Liver (tissue), 8 donors: ENCODE measurements at regions not wholly inside any gene's neighbourhood (a gene's known extent, or its start where the extent isn't known, plus 50 kb on each side); places are given as distances from the start of the nearest gene placed in this dataset.

Experiments used
- DNase-seq: peaks from one replicate; pipeline ENCODE4 v3.0.0-alpha.2; 2017; ENCODE audit warnings: low spot score
- H3K27ac ChIP-seq, 2 donors: one replicate each; pipeline ENCODE4 v1.7.0; 2013; ENCODE audit warnings: inconsistent platforms in 2 of 2, low read length in 2 of 2, control low read depth in 1 of 2, low read depth in 1 of 2, mild to moderate bottlenecking in 1 of 2
- H3K27me3 ChIP-seq, 4 donors: one replicate each; pipeline versions ENCODE4 v1.6.1 to v1.7.0; 2013; ENCODE audit warnings: low read length in 3 of 4, inconsistent platforms in 1 of 4, mild to moderate bottlenecking in 1 of 4, moderate library complexity in 1 of 4; ENCODE audit not compliant: control insufficient read depth in 4 of 4, insufficient read depth in 4 of 4
- H3K36me3 ChIP-seq, 4 donors: one replicate each; pipeline versions ENCODE4 v1.6.1 to v1.7.0; 2013; ENCODE audit warnings: low read length in 3 of 4, mild to moderate bottlenecking in 3 of 4, low read depth in 1 of 4, moderate library complexity in 1 of 4; ENCODE audit not compliant: control insufficient read depth in 4 of 4, insufficient read depth in 3 of 4
- H3K4me1 ChIP-seq, 4 donors: one replicate each; pipeline versions ENCODE4 v1.6.1 to v1.7.0; 2013; ENCODE audit warnings: low read length in 3 of 4, mild to moderate bottlenecking in 3 of 4, moderate library complexity in 1 of 4; ENCODE audit not compliant: control insufficient read depth in 4 of 4, insufficient read depth in 4 of 4
- H3K4me3 ChIP-seq, 3 donors: one replicate each; pipeline versions ENCODE4 v1.6.1 to v1.7.0; 2013; ENCODE audit warnings: low read length in 3 of 3, control low read depth in 1 of 3, low read depth in 1 of 3, mild to moderate bottlenecking in 1 of 3
- H3K9ac ChIP-seq, 2 donors: one replicate each; pipeline ENCODE4 v1.7.0; 2013; ENCODE audit warnings: low read length in 2 of 2, mild to moderate bottlenecking in 2 of 2, moderate library complexity in 2 of 2, control low read depth in 1 of 2, low read depth in 1 of 2
- H3K9me3 ChIP-seq, 4 donors: one replicate each; pipeline versions ENCODE4 v1.6.1 to v1.7.0; 2013; ENCODE audit warnings: low read length in 3 of 4; ENCODE audit not compliant: control insufficient read depth in 4 of 4
- ATF3 ChIP-seq: IDR thresholded peaks from 2 replicates; pipeline ENCODE4 v1.6.1; 2016; ENCODE audit warnings: antibody characterized with exemption
- CTCF ChIP-seq: fragments of 150-350 bp; IDR thresholded peaks from 2 replicates; pipeline ENCODE4 v1.5.1; 2017; ENCODE audit warnings: improper control_type of control experiment, low read depth, low read length; ENCODE audit not compliant: missing input control
- EGR1 ChIP-seq, 2 donors: IDR thresholded peaks; 2 replicates each; pipeline ENCODE4 v1.6.1; 2016 to 2018; ENCODE audit warnings: antibody characterized with exemption in 2 of 2, low read depth in 2 of 2
- FOXA1 ChIP-seq: IDR thresholded peaks from 2 replicates; pipeline ENCODE4 v1.6.1; 2016; ENCODE audit warnings: antibody characterized with exemption
- FOXA2 ChIP-seq: IDR thresholded peaks from 2 replicates; pipeline ENCODE4 v1.6.1; 2016; ENCODE audit warnings: antibody characterized with exemption
- GABPA ChIP-seq, 2 donors: IDR thresholded peaks in 1 of 2; conservative IDR thresholded peaks in 1 of 2; 2 replicates each; pipeline ENCODE4 v1.6.1; 2016; ENCODE audit warnings: antibody characterized with exemption in 2 of 2, mild to moderate bottlenecking in 1 of 2, moderate library complexity in 1 of 2
- HNF4A ChIP-seq, 2 donors: conservative IDR thresholded peaks; 2 replicates each; pipeline ENCODE4 v1.6.1; 2016; ENCODE audit warnings: antibody characterized with exemption in 2 of 2, mild to moderate bottlenecking in 2 of 2
- HNF4G ChIP-seq: IDR thresholded peaks from 2 replicates; pipeline ENCODE4 v1.6.1; 2016; ENCODE audit warnings: antibody characterized with exemption
- JUND ChIP-seq, 2 donors: IDR thresholded peaks; 2 replicates each; pipeline ENCODE4 v1.6.1; 2016; ENCODE audit warnings: antibody characterized with exemption in 2 of 2
- NR2F2 ChIP-seq: IDR thresholded peaks from 2 replicates; pipeline ENCODE4 v1.6.1; 2016; ENCODE audit warnings: antibody characterized with exemption
- RAD21 ChIP-seq, 2 donors: IDR thresholded peaks; 2 replicates each; pipeline ENCODE4 v1.6.1; 2016; ENCODE audit warnings: antibody characterized with exemption in 2 of 2, mild to moderate bottlenecking in 2 of 2
- SP1 ChIP-seq: IDR thresholded peaks from 2 replicates; pipeline ENCODE4 v1.6.1; 2018; ENCODE audit warnings: antibody characterized with exemption, mild to moderate bottlenecking
- TAF1 ChIP-seq: conservative IDR thresholded peaks from 2 replicates; pipeline ENCODE4 v1.6.1; 2016; ENCODE audit warnings: antibody characterized with exemption, mild to moderate bottlenecking
- WGBS: extraction: QIAGEN DNeasy Blood & Tissue Kit; methylation state at CpG from one replicate; pipeline ENCODE4 v1.1.7; 2013; 5-methylcytosine and 5-hydroxymethylcytosine counted together
- TF ChIP-seq, protein P1 (sequence below): IDR thresholded peaks from 2 replicates; pipeline ENCODE4 v1.6.1; 2016; ENCODE audit warnings: antibody characterized with exemption
- donor health status: healthy.
- donor health status: healthy.
- donor health status: healthy.
- donor health status: healthy.
- donor health status: healthy.

DNA sequence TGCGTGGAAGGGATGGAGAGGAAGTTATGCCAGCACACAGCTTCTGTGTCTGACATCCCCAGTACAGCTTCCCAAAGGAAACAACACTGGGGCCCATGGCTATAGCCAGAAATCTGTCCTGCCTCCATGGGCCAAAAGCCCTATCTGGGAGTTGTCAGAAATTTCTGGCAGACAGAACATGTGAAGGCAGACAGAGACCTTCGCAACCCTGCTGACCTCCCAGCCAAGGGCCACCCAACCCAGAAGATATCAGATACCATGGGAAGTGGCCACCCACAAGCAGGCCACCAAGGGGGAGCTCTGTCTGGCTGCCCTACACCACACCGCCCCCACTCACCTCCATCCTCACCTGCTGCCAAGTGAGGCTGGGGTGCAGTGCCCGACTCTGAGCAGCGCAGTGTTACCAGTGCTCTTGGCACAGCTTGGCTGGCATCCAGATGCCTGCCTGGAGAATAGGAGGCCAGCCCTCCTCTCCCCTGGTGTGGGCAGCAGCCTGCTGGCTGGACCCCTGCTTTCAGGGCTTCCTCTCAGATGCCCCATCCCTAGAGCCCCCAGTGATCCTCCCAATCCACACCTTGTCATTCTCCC, 61.6 kb upstream of the NEURL1B start:
- Histone ChIP-seq H3K9me3 (no peaks in the 10 kb centered on the region), H3K4me3 (no peak overlapping the region), H3K27ac (no peak overlapping the region), H3K36me3 (no peaks in the 10 kb centered on the region), H3K4me1 (peaks cover 0 to 3% (median 1%) of the 10 kb centered on the region in 4 donors), H3K27me3 (no peaks in the 10 kb centered on the region), H3K9ac (no peak overlapping the region)
- WGBS: 88% methylated on average over 5 of the region's 5 CpGs
- TF ChIP-seq SP1 (no peak), NR2F2 (peak; percentile 93)
- DNase-seq: no peak

DNA sequence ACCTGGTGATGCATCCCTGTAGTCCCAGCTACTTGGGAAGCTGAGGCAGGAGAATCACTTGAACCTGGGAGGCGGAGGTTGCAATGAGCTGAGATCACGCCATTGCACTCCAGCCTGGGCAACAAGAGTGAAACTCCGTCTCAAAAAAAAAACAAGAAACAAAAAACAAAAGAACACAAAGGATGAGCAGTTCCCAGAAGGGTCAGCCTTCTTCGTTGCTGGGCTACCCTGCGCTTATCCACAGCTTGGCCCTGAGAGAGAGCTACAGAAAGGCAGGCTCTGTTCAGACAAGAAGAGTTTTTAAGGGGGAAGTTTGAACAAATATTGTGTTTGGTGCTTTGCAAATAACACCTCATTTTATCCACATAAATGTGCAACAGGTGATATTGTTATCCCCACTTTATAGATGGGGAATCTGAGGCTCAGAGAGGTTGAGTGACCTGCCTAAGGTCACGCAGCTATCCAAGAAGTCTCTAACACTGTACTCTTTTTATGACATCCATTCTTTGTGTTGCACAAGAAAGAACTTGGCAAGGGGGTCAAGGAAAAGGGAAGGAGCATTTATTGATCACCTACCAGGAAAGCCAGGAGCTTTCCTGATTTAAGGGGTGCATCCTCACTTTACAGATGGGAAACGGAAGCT, 63.7 kb upstream of the NEURL1B start:
- Histone ChIP-seq H3K36me3 (no peaks in the 10 kb centered on the region), H3K27me3 (no peaks in the 10 kb centered on the region), H3K4me1 (peaks cover 0 to 3% (median 1%) of the 10 kb centered on the region in 4 donors), H3K9me3 (no peaks in the 10 kb centered on the region), H3K27ac (no peak overlapping the region), H3K9ac (no peak overlapping the region), H3K4me3 (no peak overlapping the region)
- WGBS: 86% methylated on average over 7 of the region's 7 CpGs
- DNase-seq: no peak
- TF ChIP-seq TAF1 (no peak), FOXA1 (no peak), SP1 (no peak), GABPA (IDR thresholded peaks at IDR 0.05 in 1 of 2, conservative IDR thresholded peaks at IDR 0.05 in 1 of 2) (no peak), HNF4A (conservative IDR thresholded peaks at IDR 0.05) (no peak)

DNA sequence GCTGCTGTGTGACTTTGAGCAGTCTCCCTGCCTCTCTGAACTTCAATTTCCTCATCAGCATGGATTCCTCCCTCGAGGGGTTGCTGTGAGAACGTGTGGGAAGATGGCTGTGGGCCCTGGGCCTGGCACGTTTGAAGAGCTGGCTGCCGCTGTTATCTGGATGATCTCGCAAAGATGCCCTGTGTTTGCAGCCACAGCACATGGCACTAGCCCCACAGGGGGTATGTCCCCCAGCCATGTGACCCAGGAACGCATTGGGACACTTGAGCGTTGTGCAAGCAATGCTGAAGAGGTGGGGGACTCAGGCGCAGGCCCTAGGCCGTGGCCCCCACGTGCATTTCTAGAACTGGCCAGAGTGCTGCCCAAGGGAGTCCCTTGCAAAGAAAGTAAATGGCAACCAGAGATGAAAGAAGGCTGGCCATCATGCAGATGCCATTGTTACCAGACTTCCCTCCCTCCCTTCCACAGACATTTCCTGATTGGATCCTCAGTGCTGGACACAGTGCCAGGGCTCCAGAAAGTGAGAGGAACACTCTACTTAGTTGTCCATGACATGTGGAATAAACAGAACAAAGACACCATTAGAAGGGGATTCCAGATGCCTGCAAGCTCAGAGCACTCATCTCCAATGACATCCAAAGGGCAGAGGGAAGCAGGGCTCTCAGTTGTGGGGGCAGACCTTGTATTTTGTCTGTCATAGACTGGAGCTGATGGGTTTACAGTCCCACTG, 65.1 kb upstream of the NEURL1B start:
- Histone ChIP-seq H3K27ac (no peak overlapping the region), H3K36me3 (no peaks in the 10 kb centered on the region), H3K9ac (no peak overlapping the region), H3K4me3 (no peak overlapping the region), H3K4me1 (peaks cover 0 to 3% (median 1%) of the 10 kb centered on the region in 4 donors), H3K27me3 (no peaks in the 10 kb centered on the region), H3K9me3 (no peaks in the 10 kb centered on the region)
- DNase-seq: no peak
- TF ChIP-seq JUND (IDR thresholded peaks at IDR 0.05): no peak
- no peak for TF ChIP-seq CTCF
- TF ChIP-seq ATF3: no peak
- no peak for TF ChIP-seq NR2F2
- TF ChIP-seq TAF1: no peak
- TF ChIP-seq FOXA1: no peak
- no peak for TF ChIP-seq HNF4G
- TF ChIP-seq, protein P1, sequence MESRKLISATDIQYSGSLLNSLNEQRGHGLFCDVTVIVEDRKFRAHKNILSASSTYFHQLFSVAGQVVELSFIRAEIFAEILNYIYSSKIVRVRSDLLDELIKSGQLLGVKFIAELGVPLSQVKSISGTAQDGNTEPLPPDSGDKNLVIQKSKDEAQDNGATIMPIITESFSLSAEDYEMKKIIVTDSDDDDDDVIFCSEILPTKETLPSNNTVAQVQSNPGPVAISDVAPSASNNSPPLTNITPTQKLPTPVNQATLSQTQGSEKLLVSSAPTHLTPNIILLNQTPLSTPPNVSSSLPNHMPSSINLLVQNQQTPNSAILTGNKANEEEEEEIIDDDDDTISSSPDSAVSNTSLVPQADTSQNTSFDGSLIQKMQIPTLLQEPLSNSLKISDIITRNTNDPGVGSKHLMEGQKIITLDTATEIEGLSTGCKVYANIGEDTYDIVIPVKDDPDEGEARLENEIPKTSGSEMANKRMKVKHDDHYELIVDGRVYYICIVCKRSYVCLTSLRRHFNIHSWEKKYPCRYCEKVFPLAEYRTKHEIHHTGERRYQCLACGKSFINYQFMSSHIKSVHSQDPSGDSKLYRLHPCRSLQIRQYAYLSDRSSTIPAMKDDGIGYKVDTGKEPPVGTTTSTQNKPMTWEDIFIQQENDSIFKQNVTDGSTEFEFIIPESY: no peak
- TF ChIP-seq EGR1 (IDR thresholded peaks at IDR 0.05; ENCODE audit: low read depth in 2 of 2): no peak
- TF ChIP-seq FOXA2: no peak
- TF ChIP-seq GABPA (IDR thresholded peaks at IDR 0.05 in 1 of 2, conservative IDR thresholded peaks at IDR 0.05 in 1 of 2): no peak
- TF ChIP-seq RAD21 (IDR thresholded peaks at IDR 0.05): no peak
- 93% methylated on average over 10 of the region's 10 CpGs for WGBS
